OCI-LY1 (cell line): ENCODE measurements at regions not wholly inside any gene's neighbourhood (a gene's known extent, or its start where the extent isn't known, plus 50 kb on each side); places are given as distances from the start of the nearest gene placed in this dataset.

Source experiments
- H2AFZ ChIP-seq: fragments of 200-600 bp; sonication (generic), shearing (Covaris generic); 2 replicates; pipeline ENCODE4 v1.6.0; 2014; ENCODE audit warnings: antibody characterized with exemption, mild to moderate bottlenecking, low read length
- H3F3A ChIP-seq: fragments of 200-600 bp; sonication (generic), shearing (Covaris generic); 2 replicates; pipeline ENCODE4 v1.6.0; 2014; ENCODE audit warnings: mild to moderate bottlenecking, antibody characterized with exemption, low read length, moderate library complexity; ENCODE audit not compliant: insufficient read depth
- H3K27ac ChIP-seq: fragments of 200-600 bp; sonication (generic); 2 replicates; pipeline ENCODE4 v1.5.1; 2014; ENCODE audit warnings: low read length, mixed run types, mild to moderate bottlenecking, low read depth; ENCODE audit not compliant: poor library complexity, severe bottlenecking
- H3K27me3 ChIP-seq: fragments of 200-600 bp; sonication (generic); 2 replicates; pipeline ENCODE4 v1.6.0; 2014; ENCODE audit warnings: antibody characterized with exemption, mild to moderate bottlenecking, low read length, moderate library complexity; ENCODE audit not compliant: insufficient read depth
- H3K36me3 ChIP-seq: fragments of 200-600 bp; sonication (generic); 2 replicates; pipeline ENCODE4 v1.6.1; 2014; ENCODE audit warnings: mild to moderate bottlenecking, antibody characterized with exemption, low read length, moderate library complexity, mixed read lengths; ENCODE audit not compliant: insufficient read depth
- H3K4me1 ChIP-seq: fragments of 200-600 bp; sonication (generic); 2 replicates; pipeline ENCODE4 v1.5.1; 2014; ENCODE audit warnings: mild to moderate bottlenecking, low read length, moderate library complexity; ENCODE audit not compliant: insufficient read depth, severe bottlenecking
- H3K4me2 ChIP-seq: fragments of 200-600 bp; sonication (generic), shearing (Covaris generic); 2 replicates; pipeline ENCODE4 v1.6.1; 2014; ENCODE audit warnings: low read length
- H3K4me3 ChIP-seq: fragments of 200-600 bp; sonication (generic); 2 replicates; pipeline ENCODE4 v1.5.1; 2014; ENCODE audit warnings: low read length, low read depth, mild to moderate bottlenecking, mixed read lengths; ENCODE audit not compliant: poor library complexity, severe bottlenecking
- H3K79me2 ChIP-seq: fragments of 200-600 bp; shearing (Covaris generic); 2 replicates; pipeline ENCODE4 v1.6.1; 2016; ENCODE audit warnings: mixed run types, low read length, mixed read lengths; ENCODE audit not compliant: insufficient read depth
- H3K9ac ChIP-seq: fragments of 200-600 bp; sonication (generic), shearing (Covaris generic); 2 replicates; pipeline ENCODE4 v1.6.1; 2014; ENCODE audit warnings: mild to moderate bottlenecking, low read length, mixed read lengths
- H3K9me2 ChIP-seq: fragments of 200-600 bp; sonication (generic), shearing (Covaris generic); 2 replicates; pipeline ENCODE4 v1.6.1; 2014; ENCODE audit warnings: low read depth, mild to moderate bottlenecking, low read length, mixed read lengths
- H3K9me3 ChIP-seq: fragments of 200-600 bp; shearing (Covaris generic); 2 replicates; pipeline ENCODE4 v1.6.1; 2014; ENCODE audit warnings: low read length, mixed read lengths
- H4K20me1 ChIP-seq: fragments of 200-600 bp; sonication (generic), shearing (Covaris generic); 2 replicates; pipeline ENCODE4 v1.6.0; 2016; ENCODE audit warnings: mild to moderate bottlenecking, low read length; ENCODE audit not compliant: insufficient read depth
- EZH2 ChIP-seq: fragments of 200-600 bp; sonication (generic), shearing (Covaris generic); IDR thresholded peaks from 2 replicates; pipeline ENCODE4 v1.8.0; 2017; ENCODE audit warnings: borderline replicate concordance, mixed run types, mild to moderate bottlenecking, antibody characterized with exemption, low read length, moderate library complexity, mixed read lengths
- TF ChIP-seq, protein P1 (sequence below): fragments of 200-600 bp; sonication (generic), shearing (Covaris generic); IDR thresholded peaks from 2 replicates; pipeline ENCODE4 v1.5.1; 2017; ENCODE audit warnings: mild to moderate bottlenecking, antibody characterized with exemption, low read length, moderate library complexity, mixed read lengths

DNA sequence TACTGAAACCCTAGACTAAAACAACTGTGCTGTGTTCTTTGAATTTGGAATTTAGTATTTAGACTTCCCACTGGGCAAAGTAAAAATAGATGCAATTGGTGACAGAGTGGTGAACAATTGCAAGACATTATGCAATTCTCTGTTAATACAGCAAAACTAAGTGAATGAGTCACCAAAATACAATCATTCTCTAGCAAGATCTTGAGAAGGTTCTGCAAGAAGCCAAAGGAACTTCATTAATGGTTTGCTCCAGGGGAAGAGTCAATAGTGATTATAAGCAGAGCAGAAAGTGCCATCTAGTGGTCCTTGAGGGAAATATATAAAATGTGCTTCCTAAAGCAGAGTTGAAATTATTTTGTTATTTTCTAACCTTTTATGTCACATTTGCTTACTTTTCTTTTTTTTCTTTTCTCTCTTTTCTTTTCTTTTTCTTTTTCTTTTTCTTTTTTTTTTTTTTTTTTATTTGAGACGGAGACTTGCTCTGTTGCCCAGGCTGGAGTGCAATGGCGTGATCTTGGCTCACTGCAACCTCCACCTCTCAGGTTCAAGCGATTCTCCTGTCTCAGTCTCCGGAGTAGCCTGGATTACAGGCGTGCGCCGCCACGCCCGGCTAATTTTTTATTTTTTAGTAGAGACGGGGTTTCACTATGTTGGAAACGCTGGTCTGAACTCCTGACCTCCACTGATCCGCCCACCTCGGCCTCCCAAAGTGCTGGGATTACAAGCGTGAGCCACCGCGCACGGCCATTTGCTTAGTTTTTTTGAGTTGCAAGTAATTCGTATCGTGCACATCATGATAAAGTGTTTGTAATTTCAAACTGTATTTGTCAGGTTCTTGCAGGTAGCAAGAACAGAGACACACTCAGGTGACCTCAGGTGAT, 99.2 kb downstream of the CTH start:
- no peaks in the 10 kb centered on the region for H3K79me2 ChIP-seq
- H3K9ac ChIP-seq: no peak overlapping the region
- H3K4me3 ChIP-seq: no peak overlapping the region
- H4K20me1 ChIP-seq: no peaks in the 10 kb centered on the region
- TF ChIP-seq, protein P1, sequence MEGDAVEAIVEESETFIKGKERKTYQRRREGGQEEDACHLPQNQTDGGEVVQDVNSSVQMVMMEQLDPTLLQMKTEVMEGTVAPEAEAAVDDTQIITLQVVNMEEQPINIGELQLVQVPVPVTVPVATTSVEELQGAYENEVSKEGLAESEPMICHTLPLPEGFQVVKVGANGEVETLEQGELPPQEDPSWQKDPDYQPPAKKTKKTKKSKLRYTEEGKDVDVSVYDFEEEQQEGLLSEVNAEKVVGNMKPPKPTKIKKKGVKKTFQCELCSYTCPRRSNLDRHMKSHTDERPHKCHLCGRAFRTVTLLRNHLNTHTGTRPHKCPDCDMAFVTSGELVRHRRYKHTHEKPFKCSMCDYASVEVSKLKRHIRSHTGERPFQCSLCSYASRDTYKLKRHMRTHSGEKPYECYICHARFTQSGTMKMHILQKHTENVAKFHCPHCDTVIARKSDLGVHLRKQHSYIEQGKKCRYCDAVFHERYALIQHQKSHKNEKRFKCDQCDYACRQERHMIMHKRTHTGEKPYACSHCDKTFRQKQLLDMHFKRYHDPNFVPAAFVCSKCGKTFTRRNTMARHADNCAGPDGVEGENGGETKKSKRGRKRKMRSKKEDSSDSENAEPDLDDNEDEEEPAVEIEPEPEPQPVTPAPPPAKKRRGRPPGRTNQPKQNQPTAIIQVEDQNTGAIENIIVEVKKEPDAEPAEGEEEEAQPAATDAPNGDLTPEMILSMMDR: peak; percentile 58
- TF ChIP-seq EZH2: no peak
- no peaks in the 10 kb centered on the region for H3K27me3 ChIP-seq
- H3K27ac ChIP-seq: no peak overlapping the region
- no peaks in the 10 kb centered on the region for H3F3A ChIP-seq
- no peaks in the 10 kb centered on the region for H3K9me3 ChIP-seq
- no peak overlapping the region for H2AFZ ChIP-seq
- H3K36me3 ChIP-seq: no peaks in the 10 kb centered on the region
- no peak overlapping the region for H3K4me2 ChIP-seq
- H3K4me1 ChIP-seq: no peaks in the 10 kb centered on the region
- H3K9me2 ChIP-seq: no peaks in the 10 kb centered on the region

DNA sequence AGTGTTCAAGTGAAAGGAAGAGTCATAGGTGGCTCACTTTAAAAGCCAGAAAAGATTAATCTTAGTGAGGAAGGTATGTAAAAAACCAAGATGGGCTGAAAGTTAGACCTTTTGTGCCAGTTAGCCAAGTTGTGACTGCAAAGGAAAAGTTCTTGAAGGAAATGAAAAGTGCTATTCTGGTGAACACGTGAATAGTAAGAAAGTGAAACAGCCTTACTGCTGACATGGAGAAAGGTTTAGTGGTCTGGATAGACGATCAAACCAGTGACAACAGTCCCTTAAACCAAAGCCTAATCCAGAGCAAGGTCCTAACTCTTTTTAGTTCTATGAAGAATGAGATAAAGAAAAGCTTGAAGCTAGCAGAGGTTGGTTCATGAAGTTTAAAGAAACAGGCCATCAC, 106.4 kb downstream of the CTH start:
- Histone ChIP-seq H3K79me2 (no peaks in the 10 kb centered on the region), H3K9me2 (no peaks in the 10 kb centered on the region), H3K4me1 (no peaks in the 10 kb centered on the region), H3K36me3 (no peaks in the 10 kb centered on the region), H3K27me3 (no peaks in the 10 kb centered on the region), H4K20me1 (no peaks in the 10 kb centered on the region), H3F3A (no peaks in the 10 kb centered on the region), H3K9me3 (no peaks in the 10 kb centered on the region), H2AFZ (no peak overlapping the region), H3K27ac (no peak overlapping the region), H3K4me3 (no peak overlapping the region), H3K9ac (no peak overlapping the region), H3K4me2 (no peak overlapping the region)
- TF ChIP-seq, protein P1: no peak
- TF ChIP-seq EZH2: no peak

DNA sequence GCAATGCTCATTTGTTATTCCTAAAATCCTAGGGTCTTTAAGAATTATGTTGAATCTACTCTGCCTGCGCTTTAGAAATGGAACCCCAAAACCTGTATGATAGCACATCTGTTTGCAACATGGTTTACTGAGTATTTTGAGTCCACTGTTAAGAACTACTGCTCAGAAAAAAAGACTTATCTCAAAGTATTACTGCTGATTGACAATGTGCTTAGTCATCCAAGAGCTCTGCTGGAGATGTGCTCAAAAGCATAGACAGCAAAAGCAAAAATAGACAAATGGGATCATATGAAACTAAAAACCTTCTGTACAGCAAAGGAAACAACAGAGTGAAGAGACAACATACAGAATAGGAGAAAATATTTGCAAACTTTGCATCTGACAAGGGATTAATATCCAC, 107.0 kb downstream of the CTH start:
- Histone ChIP-seq H3K9me3 (no peaks in the 10 kb centered on the region), H3K4me1 (no peaks in the 10 kb centered on the region), H4K20me1 (no peaks in the 10 kb centered on the region), H3K9me2 (no peaks in the 10 kb centered on the region), H3K36me3 (no peaks in the 10 kb centered on the region), H3K27ac (no peak overlapping the region), H3F3A (no peaks in the 10 kb centered on the region), H3K9ac (no peak overlapping the region), H3K27me3 (no peaks in the 10 kb centered on the region), H3K79me2 (no peaks in the 10 kb centered on the region), H2AFZ (no peak overlapping the region), H3K4me2 (no peak overlapping the region), H3K4me3 (no peak overlapping the region)
- TF ChIP-seq, protein P1: no peak
- TF ChIP-seq EZH2: no peak
